PC-9 (cell line): ENCODE measurements at regions not wholly inside any gene's neighbourhood (a gene's known extent, or its start where the extent isn't known, plus 50 kb on each side); places are given as distances from the start of the nearest gene placed in this dataset.

Experiments
- BruUV-seq: library from RNA; stranded (reverse); fragments of 400-500 nt; replicated peaks from 2 replicates; lab custom pipeline; 2021; lab: Mats Ljungman, UMichigan
- CTCF ChIA-PET: fragments of 300-600 bp; sonication (Branson Sonifier 250); formaldehyde crosslinking; loops from one replicate; lab custom pipeline; 2022; ENCODE audit warnings: antibody characterized with exemption; lab: Charles Lee
- POLR2A ChIA-PET: fragments of 300-600 bp; sonication (Branson Sonifier 250); formaldehyde crosslinking; loops from one replicate; lab custom pipeline; 2022; ENCODE audit warnings: antibody characterized with exemption; ENCODE audit not compliant: unreplicated experiment; lab: Charles Lee
- DNase-seq, 2 experiments: peaks; one replicate each; pipeline versions ENCODE4 v3.0.0 to v3.0.0-alpha.2; 2015 to 2022; ENCODE audit warnings: mixed read lengths in 1 of 2
- H2AFZ ChIP-seq: fragments of 200-600 bp; sonication (generic); 2 replicates; pipeline ENCODE4 v1.8.1; 2017; ENCODE audit warnings: antibody characterized with exemption
- H3F3A ChIP-seq: fragments of 200-600 bp; sonication (generic); 2 replicates; pipeline ENCODE4 v1.8.1; 2017; ENCODE audit warnings: antibody characterized with exemption, mild to moderate bottlenecking, low read depth; ENCODE audit not compliant: insufficient read depth
- H3K27ac ChIP-seq: fragments of 200-600 bp; sonication (generic); 2 replicates; pipeline ENCODE4 v1.6.1; 2016; ENCODE audit warnings: mixed run types
- H3K27me3 ChIP-seq: fragments of 200-600 bp; sonication (generic); 2 replicates; pipeline ENCODE4 v1.6.1; 2016; ENCODE audit warnings: low read depth, mixed run types; ENCODE audit not compliant: insufficient read depth
- H3K36me3 ChIP-seq: fragments of 200-600 bp; sonication (generic); 2 replicates; pipeline ENCODE4 v1.6.1; 2016; ENCODE audit warnings: low read depth, mixed run types
- H3K4me1 ChIP-seq: fragments of 200-600 bp; sonication (generic); replicated peaks from 2 replicates; pipeline ENCODE4 v1.6.1; 2016; ENCODE audit warnings: mixed run types; ENCODE audit not compliant: insufficient read depth
- H3K4me2 ChIP-seq: fragments of 200-600 bp; sonication (generic); 2 replicates; pipeline ENCODE4 v1.6.1; 2017; ENCODE audit warnings: mixed run types
- H3K4me3 ChIP-seq: fragments of 200-600 bp; sonication (generic); 2 replicates; pipeline ENCODE4 v1.6.1; 2016; ENCODE audit warnings: mixed run types
- H3K79me2 ChIP-seq: fragments of 200-600 bp; sonication (generic); 2 replicates; pipeline ENCODE4 v1.6.1; 2017; ENCODE audit warnings: low read depth, mixed run types
- H3K9me2 ChIP-seq: fragments of 200-600 bp; sonication (generic); 2 replicates; pipeline ENCODE4 v1.8.1; 2017; ENCODE audit warnings: mild to moderate bottlenecking; ENCODE audit not compliant: insufficient read depth
- H3K9me3 ChIP-seq: fragments of 200-600 bp; sonication (generic); 2 replicates; pipeline ENCODE4 v1.8.1; 2016; ENCODE audit warnings: low read depth; ENCODE audit not compliant: insufficient read depth
- H4K20me1 ChIP-seq: fragments of 200-600 bp; sonication (generic); 2 replicates; pipeline ENCODE4 v1.8.1; 2017; ENCODE audit not compliant: insufficient read depth
- CTCF ChIP-seq: fragments of 200-600 bp; sonication (generic); conservative IDR thresholded peaks from 2 replicates; pipeline ENCODE4 v1.6.1; 2017; ENCODE audit warnings: mixed run types, antibody characterized with exemption, mild to moderate bottlenecking, moderate library complexity
- EZH2 ChIP-seq: fragments of 200-600 bp; sonication (generic); IDR thresholded peaks from 2 replicates; pipeline ENCODE4 v1.8.0; 2017; ENCODE audit warnings: antibody characterized with exemption, low read depth
- intact Hi-C: fragments of 100-400 bp; cut with micrococcal nuclease; formaldehyde crosslinking; loops from one replicate; pipeline ENCODE4 v1.10.0; 2022; ENCODE audit not compliant: unreplicated experiment

- TF ChIP-seq EZH2 (no peak), CTCF (no peak)
- H2AFZ ChIP-seq, result no peak overlapping the region
- H3K4me3 ChIP-seq, result no peak overlapping the region
- no peaks in the 10 kb centered on the region for H3K9me2 ChIP-seq
- no peaks in the 10 kb centered on the region for H4K20me1 ChIP-seq
- no peaks in the 10 kb centered on the region for H3F3A ChIP-seq
- ChIA-PET CTCF (no interaction called here), POLR2A (no interaction called here)
- DNase-seq, result no peak
- BruUV-seq, result no TSS peak
- H3K36me3 ChIP-seq, result no peaks in the 10 kb centered on the region
- intact Hi-C loops, result no loop called here
- H3K79me2 ChIP-seq, result no peaks in the 10 kb centered on the region
- no peak overlapping the region for H3K27ac ChIP-seq
- H3K4me1 ChIP-seq, result no peaks in the 10 kb centered on the region
- H3K4me2 ChIP-seq, result no peak overlapping the region
- no peaks in the 10 kb centered on the region for H3K9me3 ChIP-seq
- no peaks in the 10 kb centered on the region for H3K27me3 ChIP-seq
These were observed 1229.5 kb upstream of the AGA start for GRCh38 chr4:178671766-178672165.

GRCh38 chr4:178672512-178672911 is 1230.3 kb upstream of the AGA start:
- Histone ChIP-seq H2AFZ (no peak overlapping the region), H3K9me3 (no peaks in the 10 kb centered on the region), H3K4me3 (no peak overlapping the region), H3K27ac (no peak overlapping the region), H3K9me2 (no peaks in the 10 kb centered on the region), H3F3A (no peaks in the 10 kb centered on the region), H3K36me3 (no peaks in the 10 kb centered on the region), H4K20me1 (no peaks in the 10 kb centered on the region), H3K27me3 (no peaks in the 10 kb centered on the region), H3K79me2 (no peaks in the 10 kb centered on the region), H3K4me1 (no peaks in the 10 kb centered on the region), H3K4me2 (no peak overlapping the region)
- intact Hi-C loops, result no loop called here
- DNase-seq, result no peak
- POLR2A ChIA-PET, result no interaction called here
- CTCF ChIA-PET, result no interaction called here
- TF ChIP-seq CTCF (no peak), EZH2 (no peak)
- BruUV-seq, result no TSS peak

- H3K4me1 ChIP-seq, result no peaks in the 10 kb centered on the region
- no peaks in the 10 kb centered on the region for H4K20me1 ChIP-seq
- no peaks in the 10 kb centered on the region for H3K79me2 ChIP-seq
- H3K27me3 ChIP-seq, result no peaks in the 10 kb centered on the region
- no peak overlapping the region for H3K4me2 ChIP-seq
- intact Hi-C loops, result no loop called here
- TF ChIP-seq CTCF (no peak), EZH2 (no peak)
- CTCF ChIA-PET, result no interaction called here
- no peak overlapping the region for H3K27ac ChIP-seq
- no peaks in the 10 kb centered on the region for H3F3A ChIP-seq
- no peaks in the 10 kb centered on the region for H3K9me2 ChIP-seq
- BruUV-seq, result no TSS peak
- H3K4me3 ChIP-seq, result no peak overlapping the region
- DNase-seq, result no peak
- no peak overlapping the region for H2AFZ ChIP-seq
- POLR2A ChIA-PET, result no interaction called here
- H3K9me3 ChIP-seq, result no peaks in the 10 kb centered on the region
- no peaks in the 10 kb centered on the region for H3K36me3 ChIP-seq
These were observed 1239.6 kb upstream of the AGA start for GRCh38 chr4:178681871-178682270.
